Activated T-helper 1 cell treated with Interleukin-2 at 50 U/mL for 16 hours (primary cell): ENCODE measurements at regions not wholly inside any gene's neighbourhood (a gene's known extent, or its start where the extent isn't known, plus 50 kb on each side); places are given as distances from the start of the nearest gene placed in this dataset.
"Not testable (repeated sequence)": the region's sequence is repeated elsewhere in the genome, so short reads cannot be mapped to it uniquely, and the experiment has no call there.

Experiments used
- DNase-seq: peaks from one replicate; pipeline ENCODE4 v3.0.0-alpha.2; 2020; ENCODE audit warnings: low read depth

GRCh38 chr2:59326581-59327365 lies 1085.6 kb upstream of the FANCL start:
- not testable (repeated sequence) for DNase-seq

GRCh38 chr2:59322870-59323269 lies 1081.7 kb upstream of the FANCL start:
- DNase-seq = no peak

GRCh38 chr2:59322005-59322404 lies 1080.9 kb upstream of the FANCL start:
- DNase-seq = no peak

- no peak for DNase-seq
These were observed 1073.1 kb upstream of the FANCL start for GRCh38 chr2:59314031-59314766.

GRCh38 chr2:59312967-59313940 lies 1072.1 kb upstream of the FANCL start:
- DNase-seq = no peak

- DNase-seq = no peak
These were observed 1070.9 kb upstream of the FANCL start for GRCh38 chr2:59312029-59312428.

GRCh38 chr2:59308108-59308507 lies 1067.0 kb upstream of the FANCL start:
- no peak for DNase-seq

GRCh38 chr2:59307196-59307595 lies 1066.1 kb upstream of the FANCL start:
- DNase-seq = no peak

GRCh38 chr2:59303272-59303671 lies 1062.1 kb upstream of the FANCL start:
- no peak for DNase-seq

- DNase-seq = no peak
These were observed 1061.6 kb upstream of the FANCL start for GRCh38 chr2:59302683-59303082.

- no peak for DNase-seq
These were observed 1060.6 kb upstream of the FANCL start for GRCh38 chr2:59301466-59302402.

GRCh38 chr2:59297816-59298215 lies 1056.7 kb upstream of the FANCL start:
- DNase-seq = no peak

- DNase-seq = no peak
These were observed 1055.2 kb upstream of the FANCL start for GRCh38 chr2:59296279-59296678.

GRCh38 chr2:59295524-59296162 lies 1054.5 kb upstream of the FANCL start:
- DNase-seq = no peak

- no peak for DNase-seq
These were observed 1047.6 kb upstream of the FANCL start for GRCh38 chr2:59288771-59289170.

- no peak for DNase-seq
These were observed 1041.4 kb upstream of the FANCL start for GRCh38 chr2:59282374-59283057.

- no peak for DNase-seq
These were observed 1036.5 kb upstream of the FANCL start for GRCh38 chr2:59277671-59278070.

GRCh38 chr2:59276917-59277316 lies 1035.8 kb upstream of the FANCL start:
- no peak for DNase-seq

GRCh38 chr2:59276033-59276432 lies 1034.9 kb upstream of the FANCL start:
- DNase-seq = no peak

GRCh38 chr2:59266453-59266852 lies 1025.3 kb upstream of the FANCL start:
- DNase-seq = no peak
